Mesendoderm (in vitro differentiated cells): ENCODE measurements at regions not wholly inside any gene's neighbourhood (a gene's known extent, or its start where the extent isn't known, plus 50 kb on each side); places are given as distances from the start of the nearest gene placed in this dataset.

Experiments used
- DNase-seq: peaks from one replicate; pipeline ENCODE4 v3.0.0; 2013
- H2AK5ac ChIP-seq: 2 replicates; pipeline ENCODE4 v1.6.1; 2013; ENCODE audit warnings: low read length, inconsistent platforms
- H2BK120ac ChIP-seq: 2 replicates; pipeline ENCODE4 v1.6.1; 2013; ENCODE audit warnings: low read depth, mild to moderate bottlenecking, low read length, moderate library complexity, mixed read lengths
- H2BK15ac ChIP-seq: replicated peaks from 2 replicates; pipeline ENCODE4 v1.6.1; 2013; ENCODE audit warnings: low read depth, mild to moderate bottlenecking, moderate library complexity
- H2BK5ac ChIP-seq: 2 replicates; pipeline ENCODE4 v1.6.1; 2013; ENCODE audit warnings: low read length, inconsistent platforms
- H3K18ac ChIP-seq: 2 replicates; pipeline ENCODE4 v1.6.1; 2013; ENCODE audit warnings: mild to moderate bottlenecking, low read length, mixed read lengths
- H3K23ac ChIP-seq: one replicate; pipeline ENCODE4 v1.6.1; 2013; ENCODE audit warnings: low read length
- H3K27ac ChIP-seq: 2 replicates; pipeline ENCODE4 v1.5.1; 2013; ENCODE audit warnings: low read depth, mild to moderate bottlenecking, inconsistent platforms, low read length, moderate library complexity
- H3K27me3 ChIP-seq: 2 replicates; pipeline ENCODE4 v1.6.1; 2013; ENCODE audit warnings: low read length, control low read depth, mild to moderate bottlenecking, inconsistent platforms; ENCODE audit not compliant: insufficient read depth, poor library complexity
- H3K36me3 ChIP-seq: 2 replicates; pipeline ENCODE4 v1.6.1; 2013; ENCODE audit warnings: low read length, inconsistent platforms; ENCODE audit not compliant: control insufficient read depth, insufficient read depth
- H3K4ac ChIP-seq: one replicate; pipeline ENCODE4 v1.6.1; 2013; ENCODE audit warnings: low read depth, mild to moderate bottlenecking, low read length, moderate library complexity
- H3K4me1 ChIP-seq: 2 replicates; pipeline ENCODE4 v1.6.1; 2013; ENCODE audit warnings: low read depth, low read length, inconsistent platforms; ENCODE audit not compliant: control insufficient read depth
- H3K4me2 ChIP-seq: 2 replicates; pipeline ENCODE4 v1.6.1; 2013; ENCODE audit warnings: low read length
- H3K4me3 ChIP-seq: 2 replicates; pipeline ENCODE4 v1.5.1; 2013; ENCODE audit warnings: mild to moderate bottlenecking, low read length
- H3K56ac ChIP-seq: one replicate; pipeline ENCODE4 v1.6.1; 2013; ENCODE audit warnings: low read length
- H3K79me1 ChIP-seq: 2 replicates; pipeline ENCODE4 v1.6.1; 2013; ENCODE audit warnings: low read length, inconsistent platforms
- H3K79me2 ChIP-seq: 2 replicates; pipeline ENCODE4 v1.6.1; 2013; ENCODE audit warnings: mild to moderate bottlenecking, low read length; ENCODE audit not compliant: control insufficient read depth, insufficient read depth
- H3K9ac ChIP-seq: 2 replicates; pipeline ENCODE4 v1.6.1; 2013; ENCODE audit warnings: low read length, inconsistent platforms
- H4K5ac ChIP-seq: one replicate; pipeline ENCODE4 v1.6.1; 2013; ENCODE audit warnings: low read length
- H4K8ac ChIP-seq: one replicate; pipeline ENCODE4 v1.6.1; 2013; ENCODE audit warnings: low read depth, mild to moderate bottlenecking, control low read depth, low read length, moderate library complexity
- WGBS: extraction: QIAGEN DNeasy Blood & Tissue Kit; methylation state at CpG from one replicate; pipeline ENCODE4 v1.1.7; 2013; ENCODE audit warnings: low lambda C conversion rate, missing lambda C conversion rate; ENCODE audit not compliant: insufficient coverage; ENCODE audit errors: extremely low coverage; 5-methylcytosine and 5-hydroxymethylcytosine counted together

GRCh38 chr5:74457876-74458275, 182.7 kb downstream of the ENC1 start:
- H2BK15ac ChIP-seq = no peak overlapping the region
- no peaks in the 10 kb centered on the region for H3K4me1 ChIP-seq
- H3K4me3 ChIP-seq = no peak overlapping the region
- no peak overlapping the region for H3K4ac ChIP-seq
- no peak overlapping the region for H2BK5ac ChIP-seq
- H3K56ac ChIP-seq = no peak overlapping the region
- no peak overlapping the region for H3K9ac ChIP-seq
- no peak overlapping the region for H4K8ac ChIP-seq
- no peaks in the 10 kb centered on the region for H3K79me1 ChIP-seq
- no peaks in the 10 kb centered on the region for H3K36me3 ChIP-seq
- no peak for DNase-seq
- H3K27me3 ChIP-seq = no peaks in the 10 kb centered on the region
- H3K18ac ChIP-seq = no peak overlapping the region
- no peaks in the 10 kb centered on the region for H3K79me2 ChIP-seq
- H2BK120ac ChIP-seq = no peak overlapping the region
- H3K4me2 ChIP-seq = no peak overlapping the region
- H3K23ac ChIP-seq = no peak overlapping the region
- H2AK5ac ChIP-seq = no peak overlapping the region
- H3K27ac ChIP-seq = no peak overlapping the region
- no peak overlapping the region for H4K5ac ChIP-seq

DNA sequence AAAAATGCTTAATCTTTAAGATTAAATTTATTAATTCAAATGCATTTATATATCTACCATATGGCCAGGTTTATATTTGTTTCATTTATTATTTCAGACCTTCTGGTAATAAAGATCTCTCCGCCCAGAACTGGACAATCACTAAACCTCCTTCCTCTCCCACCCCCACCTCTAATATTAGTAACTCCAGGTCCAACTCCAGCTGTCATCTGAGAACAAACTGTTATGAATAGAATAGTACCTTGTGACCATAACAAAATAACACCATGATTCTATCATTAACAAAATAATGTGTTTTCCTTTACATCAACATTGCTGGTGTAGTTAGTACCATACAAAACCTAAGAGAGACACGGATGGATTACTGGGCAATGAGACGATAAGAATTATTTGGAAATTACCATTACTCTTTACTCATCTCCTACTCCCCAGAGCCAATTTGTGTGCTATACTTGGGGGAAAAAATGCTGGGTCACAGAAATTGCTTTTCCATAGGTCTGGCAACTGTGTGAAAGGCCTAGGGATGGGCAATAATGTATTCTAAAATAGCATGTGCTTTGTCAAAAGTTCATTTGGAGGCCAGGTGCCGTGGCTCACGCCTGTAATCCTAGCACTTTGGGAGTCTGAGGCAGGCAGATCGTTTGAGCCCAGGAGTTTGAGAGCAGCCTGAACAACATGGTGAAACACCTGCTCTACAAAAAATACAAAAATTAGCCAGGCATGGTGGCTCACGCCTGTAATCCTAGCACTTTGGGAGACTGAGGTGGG, 186.1 kb downstream of the ENC1 start:
- H4K8ac ChIP-seq = no peak overlapping the region
- H3K79me2 ChIP-seq = no peaks in the 10 kb centered on the region
- H2AK5ac ChIP-seq = no peak overlapping the region
- no peak overlapping the region for H4K5ac ChIP-seq
- H2BK120ac ChIP-seq = no peak overlapping the region
- no peak overlapping the region for H2BK5ac ChIP-seq
- H3K18ac ChIP-seq = no peak overlapping the region
- no peaks in the 10 kb centered on the region for H3K36me3 ChIP-seq
- WGBS = no CpG with 5 or more reads among the region's 7 CpGs
- no peak overlapping the region for H3K9ac ChIP-seq
- no peak overlapping the region for H3K4me2 ChIP-seq
- no peak overlapping the region for H3K56ac ChIP-seq
- H3K23ac ChIP-seq = no peak overlapping the region
- H3K4me1 ChIP-seq = no peaks in the 10 kb centered on the region
- H3K27me3 ChIP-seq = no peaks in the 10 kb centered on the region
- H2BK15ac ChIP-seq = no peak overlapping the region
- no peak overlapping the region for H3K27ac ChIP-seq
- no peak overlapping the region for H3K4me3 ChIP-seq
- no peak overlapping the region for H3K4ac ChIP-seq
- no peaks in the 10 kb centered on the region for H3K79me1 ChIP-seq
- no peak for DNase-seq

DNA sequence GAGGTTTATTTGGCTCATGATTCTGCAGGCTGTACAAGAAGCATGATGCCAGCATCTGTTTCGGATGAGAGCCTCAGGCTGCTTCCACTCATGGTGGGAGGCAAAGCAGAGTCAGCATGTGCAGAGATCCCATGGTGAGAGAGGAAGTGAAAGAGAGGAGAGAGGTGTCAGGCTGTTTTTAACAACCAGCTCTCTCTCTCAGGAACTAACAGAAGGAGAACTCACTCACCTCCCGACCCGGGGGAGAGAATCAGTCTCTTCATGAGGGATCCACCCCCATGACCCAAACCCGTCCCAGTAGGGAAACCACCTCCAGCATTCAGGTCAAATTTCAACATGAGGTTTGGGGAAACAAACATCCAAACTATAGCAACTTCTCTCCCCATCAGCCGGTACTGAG, 187.7 kb downstream of the ENC1 start:
- Histone ChIP-seq H3K23ac (no peak overlapping the region), H3K18ac (no peak overlapping the region), H3K56ac (no peak overlapping the region), H4K8ac (no peak overlapping the region), H2BK5ac (no peak overlapping the region), H3K27ac (no peak overlapping the region), H3K36me3 (no peaks in the 10 kb centered on the region), H4K5ac (no peak overlapping the region), H2BK120ac (no peak overlapping the region), H3K79me2 (no peaks in the 10 kb centered on the region), H3K79me1 (no peaks in the 10 kb centered on the region), H3K4ac (no peak overlapping the region), H2AK5ac (no peak overlapping the region), H3K4me3 (no peak overlapping the region), H3K27me3 (no peaks in the 10 kb centered on the region), H2BK15ac (no peak overlapping the region), H3K9ac (no peak overlapping the region), H3K4me2 (no peak overlapping the region), H3K4me1 (no peaks in the 10 kb centered on the region)
- DNase-seq = no peak
- no CpG with 5 or more reads among the region's 5 CpGs for WGBS

DNA sequence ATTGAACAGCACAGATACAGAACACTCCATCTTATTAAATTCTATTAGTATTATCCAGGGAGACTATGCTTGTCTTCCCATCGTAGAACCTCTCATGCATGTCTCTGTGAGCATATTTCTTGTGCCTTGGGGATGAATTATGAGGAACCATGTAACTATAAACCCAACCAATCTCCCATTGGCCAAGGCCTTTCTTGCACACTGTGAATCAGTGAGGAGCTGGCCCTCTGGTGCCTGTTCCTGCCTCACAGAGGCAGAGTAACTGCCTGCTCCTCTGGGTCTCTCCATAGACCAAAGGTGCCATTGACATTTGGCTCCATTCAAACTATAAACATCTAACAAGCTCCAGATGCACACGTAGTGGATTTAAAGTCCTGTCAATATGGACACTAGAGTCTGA, 190.4 kb downstream of the ENC1 start:
- no peaks in the 10 kb centered on the region for H3K79me2 ChIP-seq
- H3K9ac ChIP-seq = no peak overlapping the region
- no peaks in the 10 kb centered on the region for H3K36me3 ChIP-seq
- no peak overlapping the region for H3K4me2 ChIP-seq
- no peaks in the 10 kb centered on the region for H3K4me1 ChIP-seq
- H4K8ac ChIP-seq = no peak overlapping the region
- H2AK5ac ChIP-seq = no peak overlapping the region
- no peak overlapping the region for H3K27ac ChIP-seq
- H2BK5ac ChIP-seq = no peak overlapping the region
- H3K23ac ChIP-seq = no peak overlapping the region
- no peak overlapping the region for H2BK120ac ChIP-seq
- no peaks in the 10 kb centered on the region for H3K79me1 ChIP-seq
- no peak overlapping the region for H3K56ac ChIP-seq
- no peak for DNase-seq
- no peak overlapping the region for H4K5ac ChIP-seq
- H3K18ac ChIP-seq = no peak overlapping the region
- H3K4me3 ChIP-seq = no peak overlapping the region
- no peak overlapping the region for H2BK15ac ChIP-seq
- no peaks in the 10 kb centered on the region for H3K27me3 ChIP-seq
- no peak overlapping the region for H3K4ac ChIP-seq
- WGBS = no CpG with 5 or more reads among the region's 2 CpGs

- Histone ChIP-seq H3K18ac (no peak overlapping the region), H3K23ac (no peak overlapping the region), H4K5ac (no peak overlapping the region), H3K79me1 (no peaks in the 10 kb centered on the region), H2BK120ac (no peak overlapping the region), H2BK15ac (no peak overlapping the region), H4K8ac (no peak overlapping the region), H3K36me3 (no peaks in the 10 kb centered on the region), H3K9ac (no peak overlapping the region), H3K4me2 (no peak overlapping the region), H2BK5ac (no peak overlapping the region), H3K4ac (no peak overlapping the region), H3K27me3 (no peaks in the 10 kb centered on the region), H2AK5ac (no peak overlapping the region), H3K56ac (no peak overlapping the region), H3K4me1 (no peaks in the 10 kb centered on the region), H3K27ac (no peak overlapping the region), H3K79me2 (no peaks in the 10 kb centered on the region), H3K4me3 (no peak overlapping the region)
- no CpG with 5 or more reads among the region's 12 CpGs for WGBS
- DNase-seq = no peak
Observed at GRCh38 chr5:74446725-74447241, 193.7 kb downstream of the ENC1 start.

- no peak overlapping the region for H3K4me3 ChIP-seq
- H3K27ac ChIP-seq = no peak overlapping the region
- no peak overlapping the region for H2BK120ac ChIP-seq
- H3K27me3 ChIP-seq = no peaks in the 10 kb centered on the region
- no peaks in the 10 kb centered on the region for H3K36me3 ChIP-seq
- no peaks in the 10 kb centered on the region for H3K79me1 ChIP-seq
- no CpG with 5 or more reads among the region's 3 CpGs for WGBS
- no peak overlapping the region for H2BK15ac ChIP-seq
- H3K9ac ChIP-seq = no peak overlapping the region
- H3K23ac ChIP-seq = no peak overlapping the region
- H4K5ac ChIP-seq = no peak overlapping the region
- no peak overlapping the region for H3K4me2 ChIP-seq
- H3K4ac ChIP-seq = no peak overlapping the region
- H3K79me2 ChIP-seq = no peaks in the 10 kb centered on the region
- DNase-seq = peak; percentile 87
- H3K56ac ChIP-seq = no peak overlapping the region
- H3K18ac ChIP-seq = no peak overlapping the region
- no peaks in the 10 kb centered on the region for H3K4me1 ChIP-seq
- no peak overlapping the region for H2AK5ac ChIP-seq
- no peak overlapping the region for H4K8ac ChIP-seq
- no peak overlapping the region for H2BK5ac ChIP-seq
Observed at GRCh38 chr5:74442466-74442865, 198.1 kb downstream of the ENC1 start.
